ENCODE measurements at regions not wholly inside any gene's neighbourhood (a gene's known extent, or its start where the extent isn't known, plus 50 kb on each side); places are given as distances from the start of the nearest gene placed in this dataset.

- TF ChIP-seq CTCF (IDR thresholded peaks at IDR 0.05; ENCODE audit: low read length) (no peak), EZH2 (IDR thresholded peaks at IDR 0.05; ENCODE audit: borderline replicate concordance, low read length) (no peak)
Measured at GRCh38 chr20:58137651-58138265, 90.7 kb downstream of the ANKRD60 start.

Measured in OCI-LY1 (cell line).